HepG2 (cell line): ENCODE measurements at regions not wholly inside any gene's neighbourhood (a gene's known extent, or its start where the extent isn't known, plus 50 kb on each side); places are given as distances from the start of the nearest gene placed in this dataset.

ENCODE experiments used
- ATAC-seq: fragments of 200-7000 bp; cut with Tn5 transposase; 3 replicates; pipeline ENCODE4 v1.9.1; 2020; ENCODE audit warnings: mild to moderate bottlenecking, moderate library complexity
- BruUV-seq: library from RNA; stranded (reverse); fragments of 400-500 nt; replicated peaks from 2 replicates; lab custom pipeline; 2021; lab: Mats Ljungman, UMichigan
- CTCF ChIA-PET: fragments of 300-600 bp; formaldehyde crosslinking; extraction: SDS; loops from one replicate; lab custom pipeline; 2021; ENCODE audit warnings: low total read pairs, inconsistent platforms, low intra/inter-chr PET ratio; lab: Yijun Ruan, JAX
- POLR2A ChIA-PET: fragments of 350-600 bp; sonication (Branson Sonifier 250); formaldehyde crosslinking; loops from one replicate; lab custom pipeline; 2020; ENCODE audit warnings: antibody characterized with exemption, inconsistent platforms; lab: Yijun Ruan, JAX
- DNase-seq: peaks from one replicate; pipeline ENCODE4 v3.0.0-alpha.2; 2015; ENCODE audit warnings: low spot score
- FAIRE-seq: peaks from 3 replicates; lab custom pipeline; 2011; peaks lifted over from hg19 to GRCh38; lab: Jason Lieb, UNC
- H2AFZ ChIP-seq: one replicate; pipeline ENCODE4 v1.6.1; 2011; ENCODE audit warnings: low read length, inconsistent platforms
- H3K27ac ChIP-seq: fragments of 300-600 bp; 3 replicates; pipeline ENCODE4 v1.8.0; 2011; ENCODE audit warnings: mixed run types, mild to moderate bottlenecking, mixed read lengths, low read length, inconsistent platforms; ENCODE audit not compliant: insufficient read depth; ENCODE audit errors: extremely low read length
- H3K27me3 ChIP-seq, 2 experiments: fragments of 200-600 bp in 1 of 2; 2 replicates in 1 of 2; 3 replicates in 1 of 2; pipeline versions ENCODE4 v1.6.0 to v1.8.0; 2011; ENCODE audit warnings: low read length in 2 of 2, mild to moderate bottlenecking in 2 of 2, moderate library complexity in 2 of 2, inconsistent platforms in 1 of 2; ENCODE audit not compliant: insufficient read depth in 2 of 2, control insufficient read depth in 1 of 2
- H3K36me3 ChIP-seq, 2 experiments: fragments of 200-600 bp in 1 of 2; replicated peaks in 1 of 2; 2 replicates in 1 of 2; 3 replicates in 1 of 2; pipeline versions ENCODE4 v1.5.1 to v1.8.0; 2011; ENCODE audit warnings: low read length in 2 of 2, inconsistent platforms in 1 of 2; ENCODE audit not compliant: insufficient read depth in 2 of 2, control insufficient read depth in 1 of 2
- H3K4me1 ChIP-seq: 2 replicates; pipeline ENCODE4 v1.5.1; 2012; ENCODE audit warnings: low read length, inconsistent platforms; ENCODE audit not compliant: insufficient read depth
- H3K4me2 ChIP-seq: 2 replicates; pipeline ENCODE4 v1.6.0; 2011; ENCODE audit warnings: low read depth, low read length, inconsistent platforms
- H3K4me3 ChIP-seq, 3 experiments: fragments of 200-600 bp in 1 of 3; sonication (generic), shearing (Covaris generic) in 1 of 3; replicated peaks in 1 of 3; 2 replicates each; pipeline ENCODE4 v1.5.1; 2011 to 2016; ENCODE audit warnings: low read length in 3 of 3, inconsistent platforms in 2 of 3, low read depth in 2 of 3, mild to moderate bottlenecking in 2 of 3, control low read depth in 1 of 3, mixed read lengths in 1 of 3; ENCODE audit not compliant: insufficient read depth in 1 of 3
- H3K79me2 ChIP-seq: one replicate; pipeline ENCODE4 v1.6.1; 2011; ENCODE audit warnings: low read length, inconsistent platforms; ENCODE audit not compliant: insufficient read depth
- H3K9ac ChIP-seq: 2 replicates; pipeline ENCODE4 v1.6.0; 2011; ENCODE audit warnings: mild to moderate bottlenecking, low read depth, low read length, inconsistent platforms; ENCODE audit not compliant: insufficient read depth
- H3K9me3 ChIP-seq: 2 replicates; pipeline ENCODE4 v1.5.1; 2012; ENCODE audit warnings: mild to moderate bottlenecking, low read length
- H4K20me1 ChIP-seq: 2 replicates; pipeline ENCODE4 v1.6.0; 2011; ENCODE audit warnings: inconsistent platforms, mild to moderate bottlenecking, low read length, moderate library complexity; ENCODE audit not compliant: insufficient read depth
- FLYWCH1 ChIP-seq: sonication (generic); formaldehyde crosslinking; IDR thresholded peaks from 2 replicates; pipeline ENCODE4 v1.8.1; 2023; ENCODE audit warnings: mild to moderate bottlenecking, missing genetic modification reagents
- IKZF4 ChIP-seq: sonication (generic); formaldehyde crosslinking; IDR thresholded peaks from 2 replicates; pipeline ENCODE4 v1.5.1; 2020; ENCODE audit warnings: borderline replicate concordance, mild to moderate bottlenecking, low read depth, missing genetic modification reagents; ENCODE audit errors: not compliant biosample characterization
- MATR3 ChIP-seq: sonication (generic); formaldehyde crosslinking; IDR thresholded peaks from 2 replicates; pipeline ENCODE4 v1.4.0; 2020; ENCODE audit warnings: missing genetic modification reagents
- MBD4 ChIP-seq: IDR thresholded peaks from 2 replicates; pipeline ENCODE4 v1.6.1; 2012; ENCODE audit warnings: low read length, inconsistent platforms, borderline replicate concordance
- MTA1 ChIP-seq: sonication (generic); formaldehyde crosslinking; IDR thresholded peaks from 2 replicates; pipeline ENCODE4 v1.4.0; 2020; ENCODE audit warnings: missing genetic modification reagents, mild to moderate bottlenecking, borderline replicate concordance
- NONO ChIP-seq, 2 experiments: fragments of 450-650 bp in 1 of 2; sonication (generic) in 1 of 2; formaldehyde crosslinking in 1 of 2; IDR thresholded peaks in 1 of 2; conservative IDR thresholded peaks in 1 of 2; 2 replicates each; pipeline versions ENCODE4 v1.6.1 to v1.8.0; 2017 to 2022; ENCODE audit warnings: mild to moderate bottlenecking in 1 of 2, missing genetic modification reagents in 1 of 2, moderate library complexity in 1 of 2
- THAP11 ChIP-seq: IDR thresholded peaks from 2 replicates; pipeline ENCODE4 v1.6.1; 2016; ENCODE audit warnings: missing biosample characterization, missing genetic modification reagents
- ZNF264 ChIP-seq: sonication (generic); formaldehyde crosslinking; IDR thresholded peaks from 2 replicates; pipeline ENCODE4 v1.4.0; 2020; ENCODE audit warnings: missing genetic modification reagents
- ZNF747 ChIP-seq: sonication (generic); formaldehyde crosslinking; IDR thresholded peaks from 2 replicates; pipeline ENCODE4 v1.8.1; 2023; ENCODE audit warnings: missing genetic modification reagents, mild to moderate bottlenecking, borderline replicate concordance
- WGBS: methylation state at CpG from one replicate; pipeline ENCODE4 v1.1.6; 2017; ENCODE audit warnings: low lambda C conversion rate; 5-methylcytosine and 5-hydroxymethylcytosine counted together
- in situ Hi-C: cut with HindIII; loops from 2 replicates; pipeline ENCODE4 v1.10.0; 2017; ENCODE audit warnings: low pct_unique_long_range_greater_than_20kb; ENCODE audit not compliant: extremely low pct_ligation_motif_present
- intact Hi-C: fragments of 100-400 bp; cut with micrococcal nuclease; formaldehyde crosslinking; loops from one replicate; pipeline ENCODE4 v1.10.0; 2022; ENCODE audit not compliant: unreplicated experiment
- TF ChIP-seq, protein P1 (sequence below): fragments of 450-650 bp; IDR thresholded peaks from 2 replicates; pipeline ENCODE4 v1.6.1; 2016

DNA sequence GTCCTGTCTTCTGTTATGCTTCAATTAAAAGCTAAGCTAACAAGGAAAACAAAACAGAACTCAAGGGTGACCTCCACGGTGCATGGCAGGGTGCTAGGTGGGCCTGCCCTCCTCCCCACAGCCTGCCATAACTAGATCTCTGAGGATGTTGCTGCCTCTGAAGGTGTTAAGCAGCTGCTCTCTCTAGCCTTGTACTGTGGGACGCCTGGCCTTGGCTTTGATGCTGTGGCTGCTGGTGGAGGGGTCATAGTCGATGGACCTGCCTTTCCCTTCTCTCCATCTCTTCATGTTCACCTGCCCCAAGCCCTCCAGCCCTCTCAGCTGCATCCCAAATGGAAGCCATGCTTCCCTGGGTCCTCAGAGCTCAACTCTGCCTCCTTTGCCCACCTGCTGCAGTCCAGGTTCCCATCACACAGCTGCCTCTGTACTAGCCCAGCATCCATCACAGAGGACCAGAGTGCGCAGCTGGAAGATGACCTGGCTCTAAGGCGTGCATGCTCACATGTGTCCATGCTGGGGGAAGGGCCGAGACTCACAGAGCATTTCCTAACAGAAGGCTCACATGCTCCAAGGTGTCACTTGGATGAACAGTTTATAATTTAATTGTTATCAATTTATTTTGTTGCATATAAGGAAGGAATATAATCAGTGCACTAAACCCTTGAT lies 180.3 kb upstream of the E2F8 start:
- Histone ChIP-seq H4K20me1 (no peaks in the 10 kb centered on the region), H3K9ac (no peak overlapping the region), H3K4me2 (no peak overlapping the region), H3K4me1 (no peaks in the 10 kb centered on the region), H3K27ac (no peak overlapping the region), H2AFZ (no peak overlapping the region), H3K9me3 (no peaks in the 10 kb centered on the region), H3K27me3 (no peaks in the 10 kb centered on the region; a peak in 2 of 5 replicates), H3K79me2 (no peaks in the 10 kb centered on the region), H3K4me3 (no peak overlapping the region), H3K36me3 (no peaks in the 10 kb centered on the region)
- FAIRE-seq (no peak), ATAC-seq (no peak; the same call in 2 of the 3 replicates), DNase-seq (no peak)
- CTCF ChIA-PET = no interaction called here
- in situ Hi-C loops (no loop called here), intact Hi-C loops (no loop called here)
- POLR2A ChIA-PET = no interaction called here
- 0% methylated on average over 6 of the region's 6 CpGs for WGBS
- BruUV-seq = no TSS peak
- TF ChIP-seq MATR3 (CRISPR knock-in tag) (no peak), NONO (IDR thresholded peaks at IDR 0.05) (no peak), NONO (CRISPR knock-in tag; conservative IDR thresholded peaks at IDR 0.05) (no peak), ZNF747 (CRISPR knock-in tag) (no peak), MTA1 (CRISPR knock-in tag) (no peak), FLYWCH1 (CRISPR knock-in tag) (no peak), ZNF264 (CRISPR knock-in tag) (no peak), THAP11 (no peak), MBD4 (no peak), IKZF4 (CRISPR knock-in tag) (no peak)
- TF ChIP-seq, protein P1, sequence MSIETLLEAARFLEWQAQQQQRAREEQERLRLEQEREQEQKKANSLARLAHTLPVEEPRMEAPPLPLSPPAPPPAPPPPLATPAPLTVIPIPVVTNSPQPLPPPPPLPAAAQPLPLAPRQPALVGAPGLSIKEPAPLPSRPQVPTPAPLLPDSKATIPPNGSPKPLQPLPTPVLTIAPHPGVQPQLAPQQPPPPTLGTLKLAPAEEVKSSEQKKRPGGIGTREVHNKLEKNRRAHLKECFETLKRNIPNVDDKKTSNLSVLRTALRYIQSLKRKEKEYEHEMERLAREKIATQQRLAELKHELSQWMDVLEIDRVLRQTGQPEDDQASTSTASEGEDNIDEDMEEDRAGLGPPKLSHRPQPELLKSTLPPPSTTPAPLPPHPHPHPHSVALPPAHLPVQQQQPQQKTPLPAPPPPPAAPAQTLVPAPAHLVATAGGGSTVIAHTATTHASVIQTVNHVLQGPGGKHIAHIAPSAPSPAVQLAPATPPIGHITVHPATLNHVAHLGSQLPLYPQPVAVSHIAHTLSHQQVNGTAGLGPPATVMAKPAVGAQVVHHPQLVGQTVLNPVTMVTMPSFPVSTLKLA = no peak
